COLO668 (cell line): ENCODE measurements at regions not wholly inside any gene's neighbourhood (a gene's known extent, or its start where the extent isn't known, plus 50 kb on each side); places are given as distances from the start of the nearest gene placed in this dataset.

Experiments
- DNase-seq: peaks from one replicate; lab custom pipeline; 2025; ENCODE audit not compliant: unreplicated experiment; lab: John Stamatoyannopoulos, UW

- no peak for DNase-seq
These were observed 125.6 kb upstream of the MCTP2 start for GRCh38 chr15:94105760-94106159.

DNA sequence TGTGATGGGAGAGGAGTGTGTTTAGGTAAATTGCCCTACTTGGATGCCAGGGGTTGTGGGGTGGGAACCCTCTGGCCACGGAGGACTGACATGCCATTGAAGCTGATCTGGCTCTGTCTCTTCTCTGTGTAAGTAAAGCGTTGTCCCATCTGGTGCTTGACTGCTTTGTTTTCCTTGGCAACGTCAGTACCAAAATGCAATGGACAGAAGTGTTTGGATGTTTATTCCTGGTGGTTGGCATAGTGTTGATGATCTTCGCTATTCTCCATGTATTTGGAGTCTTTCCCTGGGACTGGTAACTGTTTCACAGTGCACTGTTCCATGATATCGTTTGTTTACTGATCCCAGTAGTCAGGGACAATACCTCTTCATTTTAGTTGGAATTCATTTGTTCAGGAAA is 130.5 kb upstream of the MCTP2 start:
- no peak for DNase-seq

DNA sequence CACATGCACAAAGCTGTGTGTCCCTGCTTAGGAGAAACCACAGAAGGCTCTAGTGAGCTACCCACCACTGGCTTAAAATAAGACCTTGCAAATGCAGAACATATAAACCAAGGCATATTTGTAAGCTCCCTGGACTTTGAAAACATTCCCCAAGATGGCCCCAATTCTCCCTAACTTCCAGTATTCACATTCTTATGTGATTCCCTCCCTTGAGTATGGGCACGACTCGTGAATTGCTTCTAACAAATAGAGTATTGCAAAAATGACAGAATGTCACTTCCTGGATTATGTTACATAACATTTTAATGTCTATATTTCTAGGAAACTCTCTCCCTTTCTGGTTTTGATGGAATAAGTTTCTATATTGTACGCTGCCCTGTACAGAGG is 131.8 kb upstream of the MCTP2 start:
- no peak for DNase-seq

DNA sequence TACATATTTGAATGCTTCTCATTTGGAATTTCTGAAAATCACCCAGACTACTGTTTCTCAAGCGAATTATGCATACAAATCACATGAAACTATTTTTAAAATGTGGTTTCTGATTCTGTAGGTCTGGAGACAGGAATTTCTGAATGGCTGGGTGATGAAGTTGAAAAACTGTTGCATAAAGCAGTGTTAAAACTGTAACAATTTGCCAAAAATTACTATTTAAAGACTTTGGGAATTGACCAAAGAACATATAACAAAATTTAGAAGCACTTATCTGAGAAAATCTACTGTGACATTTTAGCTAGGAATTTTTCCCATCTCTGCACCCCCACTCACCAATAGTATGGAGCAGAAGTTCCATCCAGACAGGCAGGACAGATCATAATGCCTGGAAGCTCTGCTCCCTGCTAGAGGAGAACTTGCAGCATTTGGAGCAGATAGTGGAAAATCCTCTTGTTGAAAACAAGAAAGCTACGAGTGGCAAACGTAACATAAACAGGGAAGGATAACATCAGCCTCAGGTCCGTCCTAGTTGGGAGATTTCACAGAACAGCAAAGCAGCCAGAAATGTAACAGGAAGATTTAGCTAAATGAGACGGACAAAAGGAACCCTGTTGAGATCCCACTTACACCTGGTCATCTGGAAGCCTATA is 132.3 kb upstream of the MCTP2 start:
- no peak for DNase-seq

GRCh38 chr15:94097552-94097951 is 133.8 kb upstream of the MCTP2 start:
- no peak for DNase-seq

GRCh38 chr15:94094310-94094709 is 137.1 kb upstream of the MCTP2 start:
- no peak for DNase-seq

DNA sequence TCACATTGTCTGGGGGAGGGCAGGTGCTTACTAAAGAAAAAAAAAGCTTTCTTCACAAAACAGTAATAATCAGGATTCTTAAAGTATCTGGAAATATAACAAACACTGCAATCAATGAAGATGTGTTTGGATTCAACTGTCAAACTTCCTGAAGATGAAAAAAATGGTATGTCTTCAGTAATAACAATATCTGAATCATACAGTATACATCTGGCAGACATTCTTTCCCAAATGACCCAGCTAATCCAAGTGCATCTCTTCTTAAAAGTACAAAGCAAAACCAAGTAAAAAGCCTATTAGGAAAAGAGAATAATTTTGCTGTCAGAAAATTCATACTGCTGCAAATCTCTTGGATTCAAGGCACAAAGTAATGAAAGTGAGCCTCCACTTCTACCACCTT is 145.0 kb upstream of the MCTP2 start:
- DNase-seq, result no peak

DNA sequence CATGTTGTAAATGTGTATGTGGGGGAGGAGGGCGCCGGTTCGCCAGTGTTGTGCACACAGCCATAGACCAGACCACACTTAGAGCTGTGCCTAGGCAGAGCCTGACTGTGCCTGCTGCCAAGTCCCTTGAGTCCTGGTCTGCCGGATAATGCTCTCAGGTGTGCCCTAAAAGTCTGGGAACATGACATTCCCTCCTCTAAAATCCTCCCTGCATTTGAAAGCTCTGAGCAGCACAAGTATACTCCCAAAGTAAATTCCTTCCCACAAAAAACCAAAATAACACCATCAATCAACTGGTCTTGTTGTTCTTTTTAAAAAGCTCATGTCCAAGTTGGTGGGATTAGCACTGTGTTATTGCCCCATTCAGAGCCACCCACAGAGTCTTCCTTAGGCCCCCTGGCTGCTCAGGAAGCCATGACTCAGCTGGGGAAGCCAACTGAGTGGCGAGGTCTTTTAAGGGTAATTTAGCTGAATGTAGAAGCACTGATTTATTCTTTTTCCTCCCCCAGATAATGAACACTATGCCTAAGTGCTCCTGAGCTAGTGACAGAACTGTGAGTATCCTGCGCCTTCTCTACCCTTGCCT is 147.8 kb upstream of the MCTP2 start:
- no peak for DNase-seq

DNA sequence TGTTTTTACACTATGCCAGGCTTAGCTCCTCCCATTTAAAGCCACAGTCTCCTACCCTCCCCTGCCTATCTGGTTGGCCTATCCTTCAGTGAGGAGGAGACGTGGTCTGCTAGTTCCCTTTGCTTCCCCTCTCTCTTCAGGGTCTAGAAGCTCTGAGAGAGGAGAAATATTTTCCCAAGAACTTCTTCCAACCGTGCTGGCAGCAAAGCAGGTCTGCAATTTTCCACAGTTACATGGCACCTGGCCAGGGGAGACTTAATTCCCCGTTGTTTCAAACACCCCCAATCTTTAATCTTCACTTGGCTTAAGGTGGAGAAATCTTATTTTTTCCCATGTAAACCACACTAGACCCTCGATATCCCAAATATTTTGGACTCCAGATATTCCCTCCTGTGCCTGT is 149.5 kb upstream of the MCTP2 start:
- DNase-seq, result no peak

DNA sequence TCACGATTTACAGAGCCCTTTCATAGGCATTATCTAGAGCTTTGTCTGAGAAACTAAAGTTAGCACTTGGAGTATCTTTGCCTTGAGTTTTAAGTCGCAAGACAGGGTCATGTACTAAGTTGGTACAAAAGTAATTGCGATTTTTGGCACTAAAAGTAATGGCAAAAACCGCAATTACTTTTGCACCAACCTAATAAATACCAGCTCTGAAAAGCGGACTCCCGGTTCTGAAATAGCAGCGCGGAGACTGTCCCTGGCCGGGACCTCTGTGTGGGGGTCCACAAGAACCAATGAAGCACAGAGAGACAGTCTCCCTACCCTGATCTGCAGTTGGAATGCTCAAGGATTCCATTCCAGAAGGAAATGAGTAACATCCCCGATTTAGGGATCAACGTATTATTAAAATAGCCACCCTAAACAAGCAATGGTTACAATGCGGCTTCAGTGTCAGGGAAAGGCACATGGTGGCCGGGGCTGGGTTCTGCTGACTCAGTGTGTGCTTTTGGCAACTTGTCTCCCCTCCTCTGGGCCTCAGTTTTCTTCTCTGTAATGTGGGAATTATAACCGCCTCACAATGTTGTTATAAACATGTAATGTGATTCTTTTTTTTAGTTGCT is 150.3 kb upstream of the MCTP2 start:
- DNase-seq, result no peak

DNA sequence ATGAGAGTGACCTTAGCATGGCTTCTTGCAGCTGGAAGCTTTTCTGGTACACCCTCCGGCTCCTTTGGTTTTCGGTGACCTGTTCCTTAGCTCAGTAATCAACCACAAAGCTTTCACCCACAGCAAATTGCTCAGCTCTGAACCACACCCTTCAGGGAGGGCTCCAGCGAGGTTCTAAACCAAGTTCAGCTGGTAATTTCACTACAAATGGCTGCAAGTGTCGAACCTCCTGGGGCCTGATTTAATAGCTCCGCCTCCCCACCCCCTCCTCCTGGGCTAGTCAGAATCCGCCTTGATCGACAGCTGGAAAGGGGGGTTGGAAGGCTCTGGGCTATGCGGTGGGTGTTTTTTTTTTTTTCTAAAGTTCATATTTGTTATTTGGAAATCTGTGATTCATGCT is 150.9 kb upstream of the MCTP2 start:
- DNase-seq, result no peak

DNA sequence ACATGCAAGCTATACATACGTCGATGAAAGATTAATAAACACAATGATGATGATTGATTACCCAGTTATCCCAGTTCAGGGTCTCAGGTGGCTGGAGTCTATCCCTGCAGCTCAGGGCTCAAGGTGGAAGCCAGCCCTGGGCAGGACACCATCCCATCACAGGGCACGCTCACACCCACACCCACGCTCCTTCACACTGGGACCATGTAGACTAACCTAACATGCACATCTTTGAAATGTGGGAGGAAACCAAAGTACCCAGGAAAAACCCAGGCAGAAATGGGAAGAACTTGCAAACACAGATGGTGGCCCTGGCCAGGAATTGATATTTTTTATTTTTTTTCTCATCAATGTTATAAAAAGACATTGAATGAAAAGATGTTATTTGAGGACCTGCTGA is 151.4 kb upstream of the MCTP2 start:
- DNase-seq, result no peak

DNA sequence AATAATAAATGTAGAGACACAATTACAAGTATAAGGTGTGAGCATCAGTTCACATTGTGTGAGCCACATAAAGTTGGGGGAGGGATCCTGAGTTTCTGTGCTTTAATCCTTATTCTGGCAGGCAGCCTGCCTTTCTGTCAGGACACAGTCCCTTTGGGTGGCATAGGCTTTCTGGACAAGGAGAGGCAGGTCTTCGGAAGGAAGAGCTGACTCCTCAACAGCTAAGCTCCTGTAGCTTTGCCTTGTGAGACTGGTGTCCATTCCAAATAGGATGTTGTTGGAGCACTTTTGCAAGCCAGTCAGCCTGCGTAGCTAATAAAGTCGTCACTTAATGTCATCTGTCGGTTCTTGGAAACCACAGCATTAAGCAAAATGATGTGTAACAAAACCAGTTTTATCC is 151.9 kb upstream of the MCTP2 start:
- no peak for DNase-seq

GRCh38 chr15:94077938-94078337 is 153.4 kb upstream of the MCTP2 start:
- no peak for DNase-seq

GRCh38 chr15:94075349-94075748 is 156.0 kb upstream of the MCTP2 start:
- no peak for DNase-seq

GRCh38 chr15:94070356-94071295 is 160.7 kb upstream of the MCTP2 start:
- DNase-seq, result peak; percentile 84

DNA sequence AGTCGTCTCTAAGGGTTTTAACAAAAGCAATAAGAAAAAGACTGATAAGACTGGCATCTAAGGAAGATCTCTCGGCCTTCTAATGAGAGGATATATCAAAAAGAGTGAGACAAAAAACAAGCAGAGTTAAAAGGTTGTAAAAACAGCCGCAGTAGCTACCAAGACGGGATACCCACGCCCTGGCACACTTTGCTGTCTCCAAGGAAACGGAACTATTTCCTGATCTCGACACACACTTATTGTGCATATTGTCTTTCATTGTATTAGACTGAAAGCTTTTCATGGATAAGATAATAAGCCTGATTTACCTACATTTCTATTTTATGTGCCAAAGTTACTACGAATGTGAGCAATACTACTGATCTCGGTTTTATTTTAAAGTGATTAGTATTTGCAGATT is 161.5 kb upstream of the MCTP2 start:
- DNase-seq, result no peak

DNA sequence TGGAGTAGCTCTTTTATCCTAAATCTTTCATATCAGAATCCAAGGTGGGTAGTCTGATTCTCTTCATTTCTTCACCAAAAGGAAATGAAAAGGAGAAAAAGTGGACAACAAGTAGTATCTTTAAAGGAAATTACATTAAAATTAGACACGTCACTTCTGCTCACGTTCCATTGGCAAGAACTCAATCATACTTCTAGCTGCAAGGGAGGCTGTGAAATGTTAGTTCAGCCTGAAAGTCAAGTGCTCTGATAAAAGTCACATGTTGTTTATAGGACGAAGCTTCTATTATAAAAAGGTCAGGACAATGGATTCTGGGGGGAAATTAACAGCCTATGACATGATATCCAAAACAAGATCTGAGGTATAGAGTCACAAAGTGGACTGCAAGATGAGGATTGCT is 164.6 kb upstream of the MCTP2 start:
- DNase-seq, result no peak

- DNase-seq, result no peak
These were observed 165.3 kb upstream of the MCTP2 start for GRCh38 chr15:94066046-94066445.

GRCh38 chr15:94064676-94065313 is 166.6 kb upstream of the MCTP2 start:
- DNase-seq, result no peak

DNA sequence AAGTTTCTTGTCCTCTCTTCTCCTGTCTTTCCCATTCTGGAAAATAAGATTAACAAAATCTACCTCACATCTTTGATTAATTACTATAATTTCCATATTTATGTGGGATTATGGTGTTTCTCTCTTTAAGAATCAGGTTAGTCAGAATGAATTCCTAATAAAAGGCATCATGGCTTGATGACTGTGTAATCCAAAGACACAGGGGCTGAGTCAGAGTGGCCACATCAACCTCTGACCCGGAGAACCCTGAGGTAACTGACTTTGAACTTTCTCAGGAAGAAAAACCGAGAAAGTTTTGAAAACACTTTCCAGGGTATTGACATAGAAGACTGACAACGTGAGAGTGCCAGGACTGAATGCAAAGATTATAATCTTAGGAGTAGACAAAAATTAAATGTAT is 170.3 kb upstream of the MCTP2 start:
- no peak for DNase-seq
